GM19468 (cell line): ENCODE measurements at regions not wholly inside any gene's neighbourhood (a gene's known extent, or its start where the extent isn't known, plus 50 kb on each side); places are given as distances from the start of the nearest gene placed in this dataset.
"Not testable (repeated sequence)": the region's sequence is repeated elsewhere in the genome, so short reads cannot be mapped to it uniquely, and the experiment has no call there.

Experiments used
- ATAC-seq: cut with Tn5 transposase; IDR thresholded peaks from one replicate; pipeline ENCODE4 v1.9.1; 2021; ENCODE audit warnings: mild to moderate bottlenecking, moderate library complexity, moderate number of reproducible peaks; ENCODE audit not compliant: unreplicated experiment; ENCODE audit errors: extremely low read depth

GRCh38 chrX:42290608-42291007 lies 367.3 kb upstream of the CASK start:
- no peak for ATAC-seq

- ATAC-seq, result no peak
Observed at GRCh38 chrX:42289492-42290385, 366.4 kb upstream of the CASK start.

GRCh38 chrX:42285681-42286080 lies 362.3 kb upstream of the CASK start:
- not testable (repeated sequence) for ATAC-seq

- no peak for ATAC-seq
Observed at GRCh38 chrX:42276982-42277690, 353.8 kb upstream of the CASK start.

GRCh38 chrX:42274151-42274550 lies 350.8 kb upstream of the CASK start:
- ATAC-seq, result no peak

- ATAC-seq, result no peak
Observed at GRCh38 chrX:42273387-42273786, 350.0 kb upstream of the CASK start.

- no peak for ATAC-seq
Observed at GRCh38 chrX:42269186-42269585, 345.8 kb upstream of the CASK start.

- no peak for ATAC-seq
Observed at GRCh38 chrX:42260854-42261253, 337.5 kb upstream of the CASK start.

- ATAC-seq, result no peak
Observed at GRCh38 chrX:42248226-42248625, 324.9 kb upstream of the CASK start.

- ATAC-seq, result no peak
Observed at GRCh38 chrX:42247241-42247640, 323.9 kb upstream of the CASK start.

GRCh38 chrX:42246814-42247213 lies 323.5 kb upstream of the CASK start:
- no peak for ATAC-seq

GRCh38 chrX:42242004-42242403 lies 318.6 kb upstream of the CASK start:
- ATAC-seq, result no peak

GRCh38 chrX:42241421-42241820 lies 318.1 kb upstream of the CASK start:
- no peak for ATAC-seq

- no peak for ATAC-seq
Observed at GRCh38 chrX:42237956-42238355, 314.6 kb upstream of the CASK start.

- no peak for ATAC-seq
Observed at GRCh38 chrX:42229533-42229932, 306.2 kb upstream of the CASK start.

- ATAC-seq, result no peak
Observed at GRCh38 chrX:42220666-42221065, 297.3 kb upstream of the CASK start.

- no peak for ATAC-seq
Observed at GRCh38 chrX:42220083-42220482, 296.7 kb upstream of the CASK start.

- ATAC-seq, result no peak
Observed at GRCh38 chrX:42219231-42219630, 295.9 kb upstream of the CASK start.

- ATAC-seq, result no peak
Observed at GRCh38 chrX:42195506-42195905, 272.2 kb upstream of the CASK start.

GRCh38 chrX:42189576-42189975 lies 266.2 kb upstream of the CASK start:
- ATAC-seq, result no peak

GRCh38 chrX:42188730-42189129 lies 265.4 kb upstream of the CASK start:
- no peak for ATAC-seq

- ATAC-seq, result no peak
Observed at GRCh38 chrX:42176789-42177188, 253.4 kb upstream of the CASK start.
